Stimulated activated naive B cell treated with anti-CD40 and anti-IgM and Interleukin-4, amounts not matched to agents 10 μg/mL and 1 μg/mL and 100 μg/mL, for 72 hours (primary cell): ENCODE measurements at regions not wholly inside any gene's neighbourhood (a gene's known extent, or its start where the extent isn't known, plus 50 kb on each side); places are given as distances from the start of the nearest gene placed in this dataset.
"Not testable (repeated sequence)": the region's sequence is repeated elsewhere in the genome, so short reads cannot be mapped to it uniquely, and the experiment has no call there.

Experiments used
- ATAC-seq, 2 donors: fragments of 150-1000 bp; cut with Tn5 transposase; replicated peaks; 2 replicates each; pipeline ENCODE4 v1.10.0; 2021; ENCODE audit warnings: moderate library complexity in 1 of 2
- DNase-seq: peaks from one replicate; pipeline ENCODE4 v3.0.0; 2021
- H3K27ac Mint-ChIP-seq: one replicate; pipeline ENCODE4 v1.8.0; 2022; ENCODE audit warnings: mild to moderate bottlenecking, mixed read lengths
- H3K27me3 Mint-ChIP-seq, 2 donors: one replicate each; pipeline ENCODE4 v1.8.0; 2022; ENCODE audit warnings: mixed read lengths in 2 of 2
- H3K36me3 Mint-ChIP-seq, 2 donors: one replicate each; pipeline ENCODE4 v1.8.0; 2022; ENCODE audit warnings: mixed read lengths in 2 of 2, mild to moderate bottlenecking in 1 of 2
- H3K4me1 Mint-ChIP-seq, 2 donors: one replicate each; pipeline ENCODE4 v1.8.0; 2022; ENCODE audit warnings: mixed read lengths in 2 of 2, mild to moderate bottlenecking in 1 of 2
- H3K4me3 Mint-ChIP-seq, 2 donors: one replicate each; pipeline ENCODE4 v1.8.0; 2022; ENCODE audit warnings: mild to moderate bottlenecking in 2 of 2, mixed read lengths in 2 of 2, moderate library complexity in 1 of 2
- H3K9me3 Mint-ChIP-seq, 2 donors: one replicate each; pipeline ENCODE4 v1.8.0; 2022; ENCODE audit warnings: mixed read lengths in 2 of 2, mild to moderate bottlenecking in 1 of 2

DNA sequence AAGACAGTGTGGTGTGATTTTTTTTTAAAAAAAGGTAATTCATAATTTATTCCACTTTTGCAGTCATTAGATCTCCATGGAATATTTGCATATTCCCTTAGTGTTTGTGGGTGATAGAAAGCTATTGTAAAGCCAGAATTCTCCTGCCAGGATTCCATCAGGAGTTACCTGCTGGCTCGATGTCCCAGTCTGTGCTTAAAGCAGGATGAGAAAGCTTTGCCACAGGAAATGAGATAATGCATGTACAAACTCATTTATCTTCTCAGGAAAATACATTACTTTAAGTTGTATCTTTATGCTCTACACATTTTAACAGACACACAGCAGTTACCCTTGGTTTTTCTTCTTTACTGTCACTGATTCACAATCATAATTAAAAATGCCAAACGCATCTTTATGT is 553.0 kb downstream of the CD109 start:
- ATAC-seq = no peak
- Mint-ChIP-seq H3K27me3 (no peaks in the 10 kb centered on the region), H3K36me3 (no peaks in the 10 kb centered on the region), H3K9me3 (peaks cover 0 to 2% of the 10 kb centered on the region in 2 donors), H3K4me3 (no peak overlapping the region), H3K27ac (no peak overlapping the region), H3K4me1 (no peaks in the 10 kb centered on the region)
- no peak for DNase-seq

DNA sequence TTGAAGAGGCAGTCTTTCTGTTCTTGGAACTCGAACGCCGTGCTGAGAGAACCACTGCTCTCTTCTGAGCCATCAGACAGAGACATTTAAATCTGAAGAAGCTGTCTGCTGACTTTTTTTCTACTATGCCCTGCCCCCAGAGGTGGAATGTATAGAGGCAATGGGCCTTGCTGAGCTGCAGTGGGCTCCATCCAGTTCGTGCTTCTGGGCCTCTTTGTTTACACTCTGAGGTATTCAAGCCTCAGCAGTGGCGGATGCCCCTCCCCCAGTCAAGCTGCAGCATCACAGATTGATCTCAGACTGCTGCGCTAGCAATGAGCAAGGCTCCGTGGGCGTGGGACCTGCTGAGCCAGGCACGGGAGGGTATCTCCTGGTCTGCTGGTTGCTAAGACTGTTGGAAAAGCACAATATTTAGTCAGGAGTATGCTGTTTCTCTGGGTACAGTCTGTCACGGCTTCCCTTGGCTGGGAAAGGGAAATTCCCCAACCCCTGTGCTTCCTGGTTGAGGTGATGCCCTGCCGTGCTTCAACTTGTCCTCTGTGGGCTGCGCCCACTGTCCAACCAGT is 526.8 kb downstream of the CD109 start:
- H3K4me3 Mint-ChIP-seq = no peak overlapping the region

DNA sequence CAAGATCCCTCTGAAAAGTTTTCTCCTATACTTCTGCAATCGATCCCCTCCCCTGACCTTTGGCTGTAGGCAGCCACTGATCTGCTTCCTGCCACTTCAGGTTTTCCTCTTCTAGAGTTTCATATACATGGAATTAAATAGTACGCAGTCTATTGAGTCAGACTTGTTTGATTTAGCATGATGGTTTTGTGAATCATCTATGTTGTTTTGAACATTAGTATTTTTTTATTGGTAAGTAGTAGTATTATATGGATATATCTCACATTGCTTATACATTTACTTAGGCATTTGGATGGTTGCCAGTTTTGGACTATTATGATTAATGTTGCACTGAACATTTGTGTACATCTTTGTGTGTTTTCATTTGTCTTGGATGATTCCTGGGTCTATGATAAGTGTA is 518.0 kb downstream of the CD109 start:
- Mint-ChIP-seq H3K4me3 (no peak overlapping the region), H3K27me3 (no peaks in the 10 kb centered on the region), H3K4me1 (no peaks in the 10 kb centered on the region), H3K9me3 (peaks cover 4 to 6% of the 10 kb centered on the region in 2 donors), H3K36me3 (no peaks in the 10 kb centered on the region), H3K27ac (no peak overlapping the region)
- no peak for ATAC-seq
- no peak for DNase-seq

More for the DNA sequence above, 526.8 kb downstream of the CD109 start:
- no peaks in the 10 kb centered on the region for H3K36me3 Mint-ChIP-seq
- DNase-seq = no peak
- peaks cover 0 to 5% of the 10 kb centered on the region in 2 donors for H3K9me3 Mint-ChIP-seq
- H3K27me3 Mint-ChIP-seq = no peaks in the 10 kb centered on the region
- H3K27ac Mint-ChIP-seq = no peak overlapping the region
- H3K4me1 Mint-ChIP-seq = no peaks in the 10 kb centered on the region
- ATAC-seq = no peak

DNA sequence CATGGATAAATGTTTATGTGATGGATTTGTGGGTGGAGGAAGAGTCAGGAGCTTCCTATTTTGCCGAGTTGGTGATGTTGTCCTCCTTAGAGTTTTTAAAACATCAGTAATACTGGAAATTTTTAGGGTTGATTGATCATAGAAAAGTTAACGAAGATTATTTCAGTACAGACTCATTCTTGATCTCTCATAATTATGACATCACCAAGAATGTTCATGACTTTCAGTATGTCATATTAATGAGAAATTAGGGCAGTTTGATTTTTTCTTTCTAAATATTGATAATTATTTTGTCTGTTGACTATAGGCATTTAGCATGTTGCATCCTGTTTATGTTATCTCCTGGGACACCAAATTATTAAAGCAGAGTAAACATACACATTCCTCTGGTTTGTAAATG is 512.2 kb downstream of the CD109 start:
- H3K4me3 Mint-ChIP-seq = no peak overlapping the region
- H3K4me1 Mint-ChIP-seq = no peaks in the 10 kb centered on the region
- H3K27ac Mint-ChIP-seq = no peak overlapping the region
- ATAC-seq (no peak), DNase-seq (no peak)
- peaks cover 9 to 11% of the 10 kb centered on the region in 2 donors for H3K9me3 Mint-ChIP-seq
- no peaks in the 10 kb centered on the region for H3K27me3 Mint-ChIP-seq
- no peaks in the 10 kb centered on the region for H3K36me3 Mint-ChIP-seq

DNA sequence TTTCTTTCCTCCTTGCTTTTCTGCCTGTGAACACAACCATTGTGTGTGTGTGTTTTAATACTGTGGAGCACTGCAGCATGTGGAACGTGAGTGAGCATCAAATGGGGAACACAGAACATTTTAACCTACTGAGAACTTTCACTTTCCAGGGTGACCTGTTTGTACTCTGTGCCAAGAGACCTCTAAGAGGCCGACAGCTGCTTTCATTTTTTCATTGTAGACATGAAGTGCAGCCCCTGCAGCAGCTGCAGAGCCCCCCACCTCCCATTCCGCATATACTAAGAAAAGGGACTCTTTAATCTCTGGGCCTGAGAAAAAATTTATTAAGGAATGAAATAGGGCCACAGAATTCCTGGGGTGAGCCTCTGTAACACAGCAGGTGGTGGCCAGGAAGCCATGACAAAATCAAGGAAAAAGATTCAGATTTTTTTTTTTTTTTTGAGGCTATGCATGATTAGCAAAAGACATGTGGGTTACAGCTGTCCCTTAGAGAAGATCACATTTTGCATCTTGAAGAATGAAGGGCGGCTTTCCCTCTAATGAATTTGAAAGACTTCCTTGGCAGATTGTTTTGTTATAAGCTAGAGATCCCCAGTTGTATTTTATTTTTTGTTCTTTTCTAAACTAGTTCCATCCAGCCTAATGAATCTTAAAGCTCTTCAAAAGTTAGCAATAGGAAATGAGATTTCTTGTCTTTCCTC is 503.4 kb downstream of the CD109 start:
- no peaks in the 10 kb centered on the region for H3K4me1 Mint-ChIP-seq
- peaks cover 1 to 3% of the 10 kb centered on the region in 2 donors for H3K9me3 Mint-ChIP-seq
- H3K27me3 Mint-ChIP-seq = no peaks in the 10 kb centered on the region
- DNase-seq = no peak
- no peak overlapping the region for H3K27ac Mint-ChIP-seq
- no peaks in the 10 kb centered on the region for H3K36me3 Mint-ChIP-seq
- no peak for ATAC-seq
- H3K4me3 Mint-ChIP-seq = no peak overlapping the region

DNA sequence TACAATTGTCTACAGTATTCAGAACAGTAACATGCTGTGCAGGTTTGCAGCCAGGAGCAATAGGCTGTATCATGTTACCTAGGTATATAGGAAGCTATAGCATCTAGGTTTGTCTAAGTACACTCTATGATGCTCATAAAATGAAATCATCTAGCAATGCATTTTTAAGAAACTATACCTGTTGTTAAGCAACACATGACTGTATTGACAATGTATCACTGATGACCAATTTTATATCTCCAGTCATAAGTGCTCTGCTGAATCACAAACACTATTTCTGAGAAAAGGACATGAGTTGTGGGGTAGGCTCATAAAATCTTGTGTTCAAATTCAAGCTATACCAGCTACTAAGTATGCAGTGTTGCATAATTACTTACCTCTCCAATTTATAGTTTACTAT is 501.3 kb downstream of the CD109 start:
- peaks cover 0 to 3% of the 10 kb centered on the region in 2 donors for H3K9me3 Mint-ChIP-seq
- H3K27me3 Mint-ChIP-seq = no peaks in the 10 kb centered on the region
- H3K4me1 Mint-ChIP-seq = no peaks in the 10 kb centered on the region
- ATAC-seq (no peak), DNase-seq (no peak)
- no peak overlapping the region for H3K27ac Mint-ChIP-seq
- no peak overlapping the region for H3K4me3 Mint-ChIP-seq
- H3K36me3 Mint-ChIP-seq = no peaks in the 10 kb centered on the region

DNA sequence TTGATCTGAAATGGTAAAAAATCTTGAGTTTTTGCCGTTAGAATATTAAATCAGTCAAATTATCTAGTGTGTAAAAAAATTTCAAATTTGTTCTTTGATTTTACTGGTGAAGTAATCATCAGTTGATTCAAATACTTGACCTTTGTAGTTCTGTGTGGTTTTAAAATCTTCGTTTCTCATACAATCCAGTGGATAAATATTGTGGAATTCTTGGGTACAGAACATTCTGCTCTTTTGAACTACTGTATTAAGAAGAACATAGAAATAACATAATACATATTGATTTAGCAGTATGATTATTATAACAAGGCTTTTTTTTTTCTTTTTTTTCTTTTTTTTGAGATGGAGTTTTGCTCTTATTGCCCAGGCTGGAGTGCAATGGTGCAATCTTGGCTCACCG is 491.8 kb downstream of the CD109 start:
- Mint-ChIP-seq H3K27ac (no peak overlapping the region), H3K4me1 (no peaks in the 10 kb centered on the region), H3K27me3 (no peaks in the 10 kb centered on the region), H3K9me3 (peaks cover 4% of the 10 kb centered on the region in 2 donors), H3K4me3 (no peak overlapping the region), H3K36me3 (no peaks in the 10 kb centered on the region)
- no peak for DNase-seq
- no peak for ATAC-seq

DNA sequence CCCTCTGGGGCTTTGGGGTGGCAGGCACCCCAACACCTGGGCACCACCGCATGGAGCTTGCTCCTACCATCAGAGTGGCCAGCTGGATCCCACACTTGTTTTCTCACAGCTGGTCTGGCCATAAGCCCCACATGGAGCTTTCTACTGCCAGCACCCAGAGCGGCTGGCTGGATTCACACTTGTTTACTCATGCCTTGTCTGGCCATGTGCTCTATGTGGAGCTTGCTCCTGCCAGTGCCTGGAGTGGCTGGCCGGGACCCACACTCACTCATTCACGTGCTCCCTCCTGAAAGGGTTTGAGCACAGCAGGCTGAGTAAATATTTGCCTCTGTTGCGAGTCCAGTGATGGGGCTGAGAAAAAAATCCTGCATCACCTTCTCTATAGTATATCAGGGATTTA is 487.0 kb downstream of the CD109 start:
- ATAC-seq = no peak

DNA sequence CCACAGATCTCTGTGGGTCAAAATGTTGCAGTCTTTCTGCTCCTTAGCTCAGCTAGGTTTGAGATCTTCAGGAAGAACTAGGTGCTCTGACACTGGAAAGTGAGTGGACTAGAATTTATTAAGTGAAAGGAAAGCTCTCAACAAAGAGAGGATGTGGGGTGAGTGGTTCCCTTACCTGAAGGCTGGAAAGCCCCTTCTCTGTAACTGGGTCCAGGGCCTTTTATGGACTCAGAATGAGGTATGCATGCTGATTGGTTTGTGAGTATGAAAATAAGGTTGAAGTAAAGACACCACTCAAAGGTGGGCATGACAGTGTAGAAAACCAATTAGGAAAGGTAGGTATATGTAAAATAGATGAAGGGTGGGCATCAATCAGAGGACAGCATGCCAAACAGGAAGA is 485.5 kb downstream of the CD109 start:
- Mint-ChIP-seq H3K27ac (no peak overlapping the region), H3K9me3 (peaks cover 0 to 8% of the 10 kb centered on the region in 2 donors), H3K27me3 (no peaks in the 10 kb centered on the region), H3K4me1 (no peaks in the 10 kb centered on the region), H3K36me3 (no peaks in the 10 kb centered on the region), H3K4me3 (no peak overlapping the region)
- DNase-seq = no peak
- no peak for ATAC-seq

More for the DNA sequence above, 487.0 kb downstream of the CD109 start:
- H3K4me3 Mint-ChIP-seq = no peak overlapping the region
- no peak overlapping the region for H3K27ac Mint-ChIP-seq
- H3K27me3 Mint-ChIP-seq = no peaks in the 10 kb centered on the region
- H3K4me1 Mint-ChIP-seq = no peaks in the 10 kb centered on the region
- no peaks in the 10 kb centered on the region for H3K36me3 Mint-ChIP-seq
- H3K9me3 Mint-ChIP-seq = peaks cover 0 to 8% of the 10 kb centered on the region in 2 donors
- DNase-seq = no peak

DNA sequence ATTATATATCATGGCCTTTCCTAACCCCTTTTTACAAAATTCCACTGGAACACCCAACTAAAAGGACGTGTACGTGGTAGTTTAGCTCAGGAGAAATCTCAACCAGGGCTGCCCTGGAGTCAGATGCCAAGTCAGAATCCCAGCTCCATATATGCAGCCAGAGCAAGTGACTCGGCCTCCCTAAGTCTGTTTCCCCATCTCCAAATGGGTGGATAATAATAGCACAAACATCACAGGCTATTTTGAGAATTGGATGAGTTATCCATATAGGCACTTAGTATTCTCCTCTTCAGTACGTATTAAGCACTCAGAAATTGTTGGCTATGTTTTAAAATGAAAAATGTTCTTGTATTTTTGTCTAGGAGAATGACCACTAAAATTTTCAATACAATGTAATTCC is 481.5 kb downstream of the CD109 start:
- Mint-ChIP-seq H3K9me3 (peaks cover 0 to 3% of the 10 kb centered on the region in 2 donors), H3K4me1 (no peaks in the 10 kb centered on the region), H3K27ac (no peak overlapping the region), H3K27me3 (no peaks in the 10 kb centered on the region), H3K36me3 (no peaks in the 10 kb centered on the region), H3K4me3 (no peak overlapping the region)
- no peak for ATAC-seq
- DNase-seq = no peak

DNA sequence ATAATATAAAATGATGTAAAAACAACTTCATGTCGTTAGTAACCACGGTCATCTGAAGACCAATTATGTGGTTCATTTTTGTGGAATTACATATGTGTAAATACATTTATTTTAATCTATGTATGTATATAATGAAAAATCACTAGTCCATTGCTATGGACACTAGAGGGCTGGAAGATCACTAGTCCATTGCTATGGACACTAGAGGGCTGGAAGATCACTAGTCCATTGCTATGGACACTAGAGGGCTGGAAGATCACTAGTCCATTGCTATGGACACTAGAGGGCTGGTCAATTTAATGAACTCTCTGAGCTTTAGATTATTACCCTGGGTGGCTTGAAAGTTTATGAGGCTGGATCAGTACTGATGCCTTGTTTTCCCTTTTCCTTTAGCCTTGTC is 474.5 kb downstream of the CD109 start:
- not testable (repeated sequence) for H3K9me3 Mint-ChIP-seq, ATAC-seq, DNase-seq, H3K4me1 Mint-ChIP-seq, H3K4me3 Mint-ChIP-seq, H3K36me3 Mint-ChIP-seq, H3K27me3 Mint-ChIP-seq, H3K27ac Mint-ChIP-seq

DNA sequence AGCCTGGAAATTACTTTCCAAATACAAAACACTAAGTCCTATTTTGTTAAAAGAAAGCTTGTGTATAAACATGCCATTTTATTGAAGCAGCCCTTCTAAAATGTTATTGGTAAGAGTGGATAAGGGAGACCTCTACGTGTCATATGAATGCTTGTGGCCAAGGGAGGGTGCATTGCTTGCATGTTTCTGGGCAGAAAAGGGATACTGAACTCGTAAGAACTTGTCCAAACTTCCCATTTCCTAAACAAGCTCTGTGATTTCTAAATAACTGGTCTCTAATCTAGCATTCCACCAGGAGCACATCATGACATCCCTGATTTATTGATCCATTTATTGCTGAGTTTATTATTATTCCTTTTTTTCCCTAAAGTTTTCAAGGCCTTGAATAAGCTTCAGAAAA is 474.1 kb downstream of the CD109 start:
- DNase-seq (no peak), ATAC-seq (no peak)
- Mint-ChIP-seq H3K9me3 (peaks cover 0 to 4% of the 10 kb centered on the region in 2 donors), H3K4me3 (no peak overlapping the region), H3K36me3 (no peaks in the 10 kb centered on the region), H3K4me1 (no peaks in the 10 kb centered on the region), H3K27ac (no peak overlapping the region), H3K27me3 (no peaks in the 10 kb centered on the region)

DNA sequence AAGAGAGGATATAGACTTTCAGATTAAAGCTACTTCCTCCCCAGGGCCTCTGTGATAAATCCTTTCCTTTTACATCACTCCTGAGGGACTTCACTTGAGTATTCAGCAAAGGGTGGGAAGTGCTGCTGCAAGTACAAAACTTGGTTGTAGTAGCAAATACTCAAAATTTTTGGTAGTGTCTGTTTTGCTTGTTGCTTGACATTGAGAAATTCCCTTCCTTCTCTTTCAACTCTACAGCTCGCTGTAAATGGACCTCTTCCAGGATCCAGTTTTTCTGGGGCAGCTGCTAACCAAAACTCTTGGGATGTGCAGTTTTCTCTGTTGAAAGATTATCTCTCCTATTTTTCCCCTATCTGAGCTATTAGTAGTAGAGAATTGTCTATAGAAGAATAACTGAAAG is 472.0 kb downstream of the CD109 start:
- H3K27me3 Mint-ChIP-seq = no peaks in the 10 kb centered on the region

DNA sequence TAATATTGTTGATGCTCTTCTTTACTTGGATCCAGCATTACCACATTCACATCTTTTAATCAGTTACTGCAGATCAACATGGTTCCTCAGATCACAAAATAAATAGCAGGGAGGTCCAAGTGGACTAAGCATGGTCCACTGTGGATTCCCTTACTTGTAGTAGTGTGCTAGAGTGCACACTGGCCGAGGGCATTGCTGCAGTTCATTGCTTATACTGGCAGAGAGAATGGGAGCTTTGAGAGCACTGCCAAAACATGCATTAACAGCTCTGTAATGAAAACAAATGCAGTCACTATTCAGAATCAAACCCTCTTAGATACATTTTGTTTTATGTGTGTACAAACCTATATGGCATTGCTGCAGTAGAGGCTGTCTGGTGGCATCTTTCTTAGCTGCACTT is 471.5 kb downstream of the CD109 start:
- Mint-ChIP-seq H3K27me3 (no peaks in the 10 kb centered on the region), H3K27ac (no peak overlapping the region), H3K36me3 (no peaks in the 10 kb centered on the region), H3K9me3 (peaks cover 0 to 4% of the 10 kb centered on the region in 2 donors), H3K4me1 (no peaks in the 10 kb centered on the region), H3K4me3 (no peak overlapping the region)
- DNase-seq (no peak), ATAC-seq (no peak)

More for the DNA sequence above, 472.0 kb downstream of the CD109 start:
- Mint-ChIP-seq H3K9me3 (peaks cover 0 to 4% of the 10 kb centered on the region in 2 donors), H3K4me3 (no peak overlapping the region), H3K27ac (no peak overlapping the region), H3K4me1 (no peaks in the 10 kb centered on the region), H3K36me3 (no peaks in the 10 kb centered on the region)
- no peak for ATAC-seq
- no peak for DNase-seq

DNA sequence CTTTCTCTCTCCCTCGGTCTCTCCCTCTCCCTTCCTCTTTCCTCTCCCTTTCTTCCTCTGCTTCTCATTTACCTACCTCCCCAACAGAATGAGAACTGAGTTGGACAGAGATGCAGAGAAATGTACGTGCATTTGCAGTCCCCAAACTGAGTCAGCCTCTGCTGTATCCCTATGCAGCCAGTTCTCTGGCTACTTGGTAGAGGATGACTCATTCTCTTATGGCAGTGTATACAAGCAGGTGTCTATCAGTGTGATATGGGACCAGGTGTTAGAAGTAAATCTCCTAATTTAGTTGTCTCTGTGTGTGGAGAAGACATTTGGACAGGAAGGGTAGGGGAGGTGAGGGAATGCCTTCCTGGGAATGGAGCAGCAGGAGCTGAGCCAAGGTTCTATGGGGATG is 470.8 kb downstream of the CD109 start:
- Mint-ChIP-seq H3K36me3 (no peaks in the 10 kb centered on the region), H3K4me1 (no peaks in the 10 kb centered on the region), H3K27me3 (no peaks in the 10 kb centered on the region), H3K4me3 (no peak overlapping the region), H3K9me3 (no peaks in the 10 kb centered on the region), H3K27ac (no peak overlapping the region)
- peak in 1 of 2 donors; percentile 25 for ATAC-seq
- DNase-seq = no peak
